ENCODE measurements at regions not wholly inside any gene's neighbourhood (a gene's known extent, or its start where the extent isn't known, plus 50 kb on each side); places are given as distances from the start of the nearest gene placed in this dataset.
"Not testable (repeated sequence)": the region's sequence is repeated elsewhere in the genome, so short reads cannot be mapped to it uniquely, and the experiment has no call there.

DNA sequence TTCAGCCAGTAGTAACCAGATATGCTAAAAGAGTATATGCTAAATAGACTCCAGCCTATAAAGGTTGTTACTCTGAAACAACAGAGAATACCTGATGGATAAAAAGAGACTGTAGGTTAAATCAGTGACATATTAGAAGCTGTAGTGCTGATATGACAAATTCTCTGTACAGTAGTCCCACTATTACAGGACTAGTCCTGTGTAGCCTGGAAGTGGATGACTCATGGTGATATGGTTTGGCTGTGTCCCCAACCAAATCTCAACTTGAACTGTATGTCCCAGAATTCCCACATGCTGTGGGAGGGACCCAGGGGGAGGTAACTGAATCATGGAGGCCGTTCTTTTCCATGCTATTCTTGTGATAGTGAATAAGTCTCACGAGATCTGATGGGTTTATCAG, 276.2 kb upstream of the POU5F2 start:
- intact Hi-C loops (cut with micrococcal nuclease) = no loop called here
- no peak overlapping the region for H3K27ac Mint-ChIP-seq
- peaks cover 44% of the 10 kb centered on the region for H3K9me3 Mint-ChIP-seq
- peaks cover 32% of the 10 kb centered on the region for H3K36me3 Mint-ChIP-seq (ENCODE audit: low read depth)
- H3K27me3 Mint-ChIP-seq (ENCODE audit: insufficient read depth) = no peaks in the 10 kb centered on the region
- no peaks in the 10 kb centered on the region for H3K4me1 Mint-ChIP-seq (ENCODE audit: low read depth)
- DNase-seq (ENCODE audit: low spot score) = no peak
- H3K4me3 Mint-ChIP-seq = no peak overlapping the region

DNA sequence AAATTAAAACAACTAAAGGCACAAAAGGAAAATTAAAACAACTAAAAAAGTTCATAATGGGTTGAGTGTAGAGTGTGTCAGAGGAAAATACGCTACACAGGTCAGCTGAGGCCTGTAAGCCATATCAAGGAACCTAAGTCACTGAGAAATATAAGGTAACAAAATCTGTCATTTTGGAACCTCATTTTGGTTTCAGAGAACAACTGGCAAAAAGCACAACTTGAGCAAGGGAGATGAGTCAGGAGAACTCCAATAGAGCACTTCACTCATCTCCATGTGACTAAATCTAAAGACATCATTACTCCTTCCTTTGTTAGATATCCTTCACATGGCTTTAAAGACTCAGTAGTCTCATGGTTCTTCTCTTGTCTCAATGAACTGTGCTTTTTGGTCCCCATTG, 269.4 kb upstream of the POU5F2 start:
- DNase-seq (ENCODE audit: low spot score) = no peak
- no peak overlapping the region for H3K27ac Mint-ChIP-seq
- intact Hi-C loops (cut with micrococcal nuclease) = no loop called here
- peaks cover 18% of the 10 kb centered on the region for H3K9me3 Mint-ChIP-seq
- no peak overlapping the region for H3K4me3 Mint-ChIP-seq
- H3K4me1 Mint-ChIP-seq (ENCODE audit: low read depth) = no peaks in the 10 kb centered on the region
- H3K27me3 Mint-ChIP-seq (ENCODE audit: insufficient read depth) = no peaks in the 10 kb centered on the region
- H3K36me3 Mint-ChIP-seq (ENCODE audit: low read depth) = peaks cover 19% of the 10 kb centered on the region

DNA sequence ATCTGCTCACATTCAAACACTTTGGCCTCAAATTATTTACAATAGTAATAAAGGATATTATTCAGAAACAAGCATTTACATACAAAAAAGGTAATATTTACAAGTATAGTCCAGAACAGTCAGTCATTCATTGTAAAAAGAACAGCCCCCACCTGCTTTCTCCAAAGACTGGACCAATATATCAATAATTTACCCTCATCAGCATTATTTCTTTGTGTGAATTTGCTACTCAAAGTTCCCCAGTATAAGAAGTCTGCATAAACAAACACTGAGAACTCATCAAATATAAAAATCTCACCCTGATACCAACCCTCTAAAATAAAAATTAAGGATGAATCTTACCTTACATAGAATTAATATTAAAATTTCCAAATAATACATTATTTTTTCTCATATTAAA, 267.8 kb upstream of the POU5F2 start:
- no peak overlapping the region for H3K4me3 Mint-ChIP-seq

DNA sequence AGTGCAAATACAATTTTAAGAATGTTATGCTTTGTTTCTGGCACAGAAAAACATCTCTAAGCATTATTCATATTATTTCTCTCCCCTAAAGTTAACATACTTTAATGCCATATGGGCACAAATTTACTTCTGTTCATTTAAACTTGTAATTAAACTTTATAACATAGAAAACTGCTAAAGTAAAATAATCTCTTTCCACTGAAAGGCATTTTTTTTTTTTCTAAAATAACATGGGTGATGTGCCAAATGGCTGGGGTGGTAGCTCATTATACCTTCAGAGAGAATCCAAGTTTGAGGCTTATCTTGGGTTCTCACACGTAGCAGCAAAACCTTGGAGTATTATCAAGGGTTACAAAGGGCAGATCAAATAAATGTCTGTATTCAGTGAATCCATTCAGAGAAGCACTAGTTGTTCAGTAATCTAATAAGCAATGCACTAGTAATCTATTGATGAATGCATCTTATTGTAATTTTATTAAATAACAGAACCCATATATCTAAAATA, 257.6 kb upstream of the POU5F2 start:
- no peak for DNase-seq (ENCODE audit: low spot score)
- peaks cover 12% of the 10 kb centered on the region for H3K9me3 Mint-ChIP-seq
- intact Hi-C loops (cut with micrococcal nuclease) = no loop called here
- no peaks in the 10 kb centered on the region for H3K27me3 Mint-ChIP-seq (ENCODE audit: insufficient read depth)
- peaks cover 9% of the 10 kb centered on the region for H3K36me3 Mint-ChIP-seq (ENCODE audit: low read depth)
- H3K27ac Mint-ChIP-seq = no peak overlapping the region
- H3K4me1 Mint-ChIP-seq (ENCODE audit: low read depth) = peaks cover 5% of the 10 kb centered on the region
- no peak overlapping the region for H3K4me3 Mint-ChIP-seq

More for the DNA sequence above, 267.8 kb upstream of the POU5F2 start:
- Mint-ChIP-seq H3K9me3 (peaks cover 1% of the 10 kb centered on the region), H3K4me1 (ENCODE audit: low read depth) (no peaks in the 10 kb centered on the region), H3K36me3 (ENCODE audit: low read depth) (peaks cover 11% of the 10 kb centered on the region), H3K27ac (no peak overlapping the region), H3K27me3 (ENCODE audit: insufficient read depth) (no peaks in the 10 kb centered on the region)
- intact Hi-C loops (cut with micrococcal nuclease) = no loop called here
- DNase-seq (ENCODE audit: low spot score) = no peak

DNA sequence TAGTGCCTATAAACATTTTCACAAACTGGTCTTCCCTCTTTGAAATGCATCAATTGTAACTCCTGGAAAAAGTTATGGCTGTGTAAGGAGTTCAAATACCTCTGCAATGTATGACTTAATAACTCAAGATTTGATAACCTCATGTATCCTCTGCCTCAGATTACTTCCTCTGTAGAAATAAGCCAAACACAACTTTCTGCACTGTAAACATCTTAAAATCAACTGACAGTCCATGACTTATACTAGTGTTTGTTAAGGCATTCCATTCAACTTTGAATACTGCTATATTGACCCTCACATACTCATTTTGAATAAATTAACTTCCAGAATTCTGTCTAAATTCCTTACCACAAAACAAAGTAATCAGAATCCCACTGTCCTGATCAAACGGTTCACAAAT, 256.2 kb upstream of the POU5F2 start:
- no peak overlapping the region for H3K27ac Mint-ChIP-seq
- intact Hi-C loops (cut with micrococcal nuclease) = no loop called here
- no peak overlapping the region for H3K4me3 Mint-ChIP-seq
- H3K4me1 Mint-ChIP-seq (ENCODE audit: low read depth) = peaks cover 5% of the 10 kb centered on the region
- peaks cover 12% of the 10 kb centered on the region for H3K9me3 Mint-ChIP-seq
- H3K36me3 Mint-ChIP-seq (ENCODE audit: low read depth) = peaks cover 9% of the 10 kb centered on the region
- H3K27me3 Mint-ChIP-seq (ENCODE audit: insufficient read depth) = no peaks in the 10 kb centered on the region
- DNase-seq (ENCODE audit: low spot score) = no peak

DNA sequence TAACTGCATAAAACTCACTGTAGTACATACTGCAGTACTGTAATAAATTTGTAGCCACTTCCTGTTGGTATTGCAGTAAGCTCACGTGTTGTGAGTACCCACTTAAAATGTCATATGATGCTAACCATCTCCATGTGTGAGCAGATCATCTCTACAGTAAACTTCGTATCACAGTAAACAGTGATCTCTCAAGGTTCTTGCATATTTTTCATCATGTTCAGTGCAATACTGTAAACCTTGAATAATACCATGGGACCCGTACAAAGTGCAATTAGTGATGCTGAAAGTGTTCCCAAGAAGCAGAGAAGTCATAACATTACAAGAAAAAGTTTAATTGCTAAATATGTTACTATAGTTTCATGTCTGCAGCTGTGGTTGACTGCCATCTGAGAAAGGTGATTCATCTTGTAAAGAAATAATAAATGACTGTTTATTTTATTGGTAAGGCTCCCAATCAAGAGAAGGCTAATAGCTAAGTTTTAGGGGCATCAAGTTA, 253.8 kb upstream of the POU5F2 start:
- no peak overlapping the region for H3K4me3 Mint-ChIP-seq
- peaks cover 5% of the 10 kb centered on the region for H3K4me1 Mint-ChIP-seq (ENCODE audit: low read depth)
- no peak overlapping the region for H3K27ac Mint-ChIP-seq
- H3K27me3 Mint-ChIP-seq (ENCODE audit: insufficient read depth) = no peaks in the 10 kb centered on the region
- no peaks in the 10 kb centered on the region for H3K9me3 Mint-ChIP-seq
- DNase-seq (ENCODE audit: low spot score) = no peak
- intact Hi-C loops (cut with micrococcal nuclease) = no loop called here
- no peaks in the 10 kb centered on the region for H3K36me3 Mint-ChIP-seq (ENCODE audit: low read depth)

DNA sequence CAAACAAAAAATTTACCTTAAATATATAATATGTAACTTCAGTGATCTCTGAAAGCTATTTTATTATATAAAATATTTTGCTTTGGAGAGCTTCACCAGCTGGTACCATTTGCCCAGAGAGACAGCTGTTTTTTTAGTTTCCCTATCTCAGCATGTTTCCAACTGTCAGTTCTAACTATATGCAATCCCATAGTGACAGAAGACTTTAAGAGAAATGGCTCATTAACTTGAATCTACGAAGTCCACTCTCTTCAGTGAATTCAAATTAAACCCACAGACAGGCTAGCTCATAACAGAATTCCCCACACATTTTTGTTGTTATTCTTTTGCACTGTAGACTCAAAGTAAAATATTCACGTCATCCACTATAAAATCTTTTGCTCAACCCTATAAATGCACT, 251.8 kb upstream of the POU5F2 start:
- Mint-ChIP-seq H3K4me1 (ENCODE audit: low read depth) (peaks cover 5% of the 10 kb centered on the region), H3K36me3 (ENCODE audit: low read depth) (no peaks in the 10 kb centered on the region), H3K27ac (no peak overlapping the region), H3K9me3 (no peaks in the 10 kb centered on the region), H3K27me3 (ENCODE audit: insufficient read depth) (no peaks in the 10 kb centered on the region), H3K4me3 (no peak overlapping the region)
- intact Hi-C loops (cut with micrococcal nuclease) = no loop called here
- DNase-seq (ENCODE audit: low spot score) = no peak

DNA sequence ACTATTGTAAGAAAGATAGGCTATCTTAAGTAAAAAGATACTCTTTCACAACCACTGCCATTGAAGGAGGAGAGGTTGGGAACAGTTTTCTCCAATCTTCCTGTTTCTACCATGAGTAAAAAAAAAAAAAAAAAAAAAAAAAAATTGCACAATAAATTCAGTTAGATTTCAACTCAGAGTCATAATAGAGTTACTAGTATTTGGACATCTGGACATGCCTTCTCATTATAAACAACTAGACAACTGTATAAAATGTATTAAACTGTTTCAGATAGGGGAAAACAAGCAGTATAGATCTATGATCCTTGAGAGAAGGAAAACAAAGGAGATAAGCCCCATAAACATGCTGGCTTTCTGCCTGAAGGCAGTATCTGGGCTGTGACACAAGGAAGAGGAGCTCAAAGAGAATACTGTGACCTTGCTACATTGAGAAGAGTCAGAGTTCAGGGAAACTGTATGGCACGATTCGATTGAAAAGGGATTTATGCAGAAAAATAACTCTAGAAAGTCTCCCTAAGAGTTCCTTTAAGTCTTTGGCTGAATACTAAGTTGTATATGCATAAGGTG, 249.2 kb upstream of the POU5F2 start:
- no peak for DNase-seq (ENCODE audit: low spot score)
- peaks cover 8% of the 10 kb centered on the region for H3K9me3 Mint-ChIP-seq
- no peak overlapping the region for H3K4me3 Mint-ChIP-seq
- intact Hi-C loops (cut with micrococcal nuclease) = no loop called here
- peaks cover 5% of the 10 kb centered on the region for H3K4me1 Mint-ChIP-seq (ENCODE audit: low read depth)
- H3K27ac Mint-ChIP-seq = no peak overlapping the region
- no peaks in the 10 kb centered on the region for H3K27me3 Mint-ChIP-seq (ENCODE audit: insufficient read depth)
- H3K36me3 Mint-ChIP-seq (ENCODE audit: low read depth) = no peaks in the 10 kb centered on the region

DNA sequence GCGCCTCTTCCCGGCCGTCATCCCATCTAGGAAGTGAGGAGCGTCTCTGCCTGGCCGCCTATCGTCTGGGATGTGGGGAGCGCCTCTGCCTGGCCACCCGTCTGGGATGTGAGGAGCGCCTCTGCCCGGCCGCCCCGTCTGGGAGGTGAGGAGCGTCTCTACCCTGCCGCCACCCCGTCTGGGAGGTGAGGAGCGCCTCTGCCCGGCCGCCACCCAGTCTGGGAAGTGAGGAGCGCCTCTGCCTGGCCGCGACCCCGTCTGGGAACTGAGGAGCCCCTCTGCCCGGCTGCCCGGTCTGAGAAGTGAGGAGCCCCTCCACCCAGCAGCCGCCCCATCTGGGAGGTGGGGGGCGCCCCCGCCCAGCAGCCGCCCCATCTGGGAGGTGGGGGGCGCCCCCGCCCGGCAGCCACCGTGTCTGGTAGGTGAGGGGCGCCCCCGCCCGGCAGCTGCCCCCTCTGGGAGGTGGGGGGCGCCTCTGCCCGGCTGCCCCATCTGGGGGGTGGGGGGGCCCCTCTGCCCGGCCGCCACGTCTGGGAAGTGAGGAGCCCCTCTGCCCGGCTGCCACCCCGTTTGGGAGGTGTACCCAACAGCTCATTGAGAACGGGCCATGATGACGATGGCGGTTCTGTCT, 244.7 kb upstream of the POU5F2 start:
- H3K27me3 Mint-ChIP-seq (ENCODE audit: insufficient read depth); H3K4me3 Mint-ChIP-seq; H3K9me3 Mint-ChIP-seq; H3K27ac Mint-ChIP-seq; H3K36me3 Mint-ChIP-seq (ENCODE audit: low read depth); intact Hi-C loops (cut with micrococcal nuclease); DNase-seq (ENCODE audit: low spot score); H3K4me1 Mint-ChIP-seq (ENCODE audit: low read depth): not testable (repeated sequence)

DNA sequence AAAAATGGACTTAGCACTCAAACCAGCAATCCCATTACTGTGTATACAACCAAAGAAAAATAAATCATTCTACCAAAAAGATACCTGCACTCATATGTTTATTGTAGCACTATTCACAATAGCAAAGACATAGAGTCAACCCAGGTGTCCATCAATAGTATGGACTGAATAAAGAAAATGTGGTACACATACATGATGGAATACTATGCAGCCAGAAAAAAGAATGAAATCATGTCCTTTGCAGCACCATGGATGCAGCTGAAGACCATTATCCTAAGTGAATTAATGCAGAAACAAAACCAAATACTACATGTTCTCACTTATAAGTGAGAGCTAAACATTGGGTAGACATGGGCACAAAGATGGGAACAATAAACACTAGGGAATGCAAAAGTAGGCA, 236.8 kb upstream of the POU5F2 start:
- H3K9me3 Mint-ChIP-seq = peaks cover 34% of the 10 kb centered on the region
- peaks cover 20% of the 10 kb centered on the region for H3K36me3 Mint-ChIP-seq (ENCODE audit: low read depth)
- intact Hi-C loops (cut with micrococcal nuclease) = no loop called here
- H3K27me3 Mint-ChIP-seq (ENCODE audit: insufficient read depth) = no peaks in the 10 kb centered on the region
- H3K4me1 Mint-ChIP-seq (ENCODE audit: low read depth) = no peaks in the 10 kb centered on the region
- no peak for DNase-seq (ENCODE audit: low spot score)
- H3K27ac Mint-ChIP-seq = no peak overlapping the region
- no peak overlapping the region for H3K4me3 Mint-ChIP-seq

DNA sequence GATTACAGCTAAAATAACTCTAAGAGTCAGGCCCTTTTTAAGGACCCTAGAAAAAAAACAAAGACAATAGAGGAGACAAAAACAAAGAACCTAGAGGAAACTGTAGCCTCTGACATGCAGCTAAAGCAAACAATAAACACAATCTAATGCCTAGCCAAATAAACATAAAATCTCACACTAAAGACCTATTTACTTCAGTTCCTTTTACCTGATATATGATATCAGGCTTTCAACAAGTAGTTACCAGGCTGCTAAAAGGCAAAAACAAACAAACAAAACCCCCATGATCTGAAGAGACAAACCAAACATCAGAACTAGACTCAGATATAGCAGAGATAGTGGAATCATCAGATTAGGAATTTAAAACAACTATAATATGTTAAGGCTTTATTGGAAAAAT, 226.5 kb upstream of the POU5F2 start:
- Mint-ChIP-seq H3K4me3 (no peak overlapping the region), H3K4me1 (ENCODE audit: low read depth) (no peaks in the 10 kb centered on the region), H3K27ac (no peak overlapping the region), H3K36me3 (ENCODE audit: low read depth) (no peaks in the 10 kb centered on the region), H3K9me3 (no peaks in the 10 kb centered on the region), H3K27me3 (ENCODE audit: insufficient read depth) (no peaks in the 10 kb centered on the region)
- intact Hi-C loops (cut with micrococcal nuclease) = no loop called here
- no peak for DNase-seq (ENCODE audit: low spot score)

DNA sequence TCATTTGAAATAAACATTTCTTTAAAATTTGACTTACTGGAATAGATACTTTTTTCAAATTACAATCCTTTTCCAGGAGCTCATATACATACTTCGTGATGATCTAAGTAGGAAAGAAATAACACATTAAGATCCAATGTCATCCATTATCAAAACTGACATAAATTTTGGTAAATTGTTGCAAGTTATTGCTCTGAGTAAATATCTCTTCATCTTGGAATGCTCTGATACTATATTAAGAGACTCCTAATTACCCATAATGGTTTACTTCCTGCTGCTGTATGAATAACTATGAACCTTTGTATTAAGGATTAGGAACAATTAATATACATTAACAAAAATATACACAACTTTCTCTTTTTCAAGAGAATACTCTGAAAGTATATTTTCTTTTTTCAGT, 223.0 kb upstream of the POU5F2 start:
- Mint-ChIP-seq H3K36me3 (ENCODE audit: low read depth) (no peaks in the 10 kb centered on the region), H3K27me3 (ENCODE audit: insufficient read depth) (no peaks in the 10 kb centered on the region), H3K27ac (no peak overlapping the region), H3K9me3 (no peaks in the 10 kb centered on the region), H3K4me1 (ENCODE audit: low read depth) (no peaks in the 10 kb centered on the region), H3K4me3 (no peak overlapping the region)
- DNase-seq (ENCODE audit: low spot score) = no peak
- intact Hi-C loops (cut with micrococcal nuclease) = no loop called here

DNA sequence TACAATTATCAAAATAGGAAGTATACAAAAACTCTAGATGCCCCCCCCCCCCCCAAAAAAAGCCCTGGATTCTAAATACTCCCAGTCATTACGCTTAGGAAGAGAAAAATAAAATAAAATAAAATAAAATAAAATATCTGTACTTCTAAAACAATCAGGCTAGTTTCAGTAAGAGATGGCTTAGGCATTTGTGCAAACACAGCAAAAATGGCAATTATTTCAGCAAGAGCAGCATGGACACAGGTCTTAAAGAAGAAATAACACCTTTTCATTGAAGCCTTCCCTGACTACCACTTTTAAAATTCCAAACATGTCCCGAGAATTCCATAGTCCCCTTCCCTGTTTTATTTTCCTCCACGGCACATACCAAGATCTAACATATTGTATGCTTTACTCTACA, 218.6 kb upstream of the POU5F2 start:
- Mint-ChIP-seq H3K36me3 (ENCODE audit: low read depth) (no peaks in the 10 kb centered on the region), H3K27me3 (ENCODE audit: insufficient read depth) (no peaks in the 10 kb centered on the region), H3K9me3 (no peaks in the 10 kb centered on the region), H3K4me1 (ENCODE audit: low read depth) (no peaks in the 10 kb centered on the region), H3K4me3 (no peak overlapping the region), H3K27ac (no peak overlapping the region)
- intact Hi-C loops (cut with micrococcal nuclease) = no loop called here
- DNase-seq (ENCODE audit: low spot score) = no peak

DNA sequence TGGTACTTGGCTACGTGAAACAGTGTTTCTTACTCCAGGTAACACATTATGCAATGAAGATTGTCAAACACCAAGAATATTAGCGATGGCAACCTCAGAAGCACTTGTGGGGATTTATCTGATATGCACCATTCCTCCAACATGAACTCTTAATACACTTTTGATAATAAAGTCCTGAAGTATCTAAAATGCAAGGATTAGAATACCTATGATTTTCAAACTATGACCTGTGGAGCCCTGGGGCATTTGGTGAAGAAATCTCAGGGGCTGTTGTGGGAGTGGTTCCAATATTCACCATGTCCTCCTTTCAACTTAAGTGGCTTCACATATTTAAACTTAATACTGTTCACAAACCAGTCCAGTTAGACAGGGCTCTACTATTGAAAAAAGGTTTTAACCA, 214.6 kb upstream of the POU5F2 start:
- H3K4me1 Mint-ChIP-seq (ENCODE audit: low read depth) = no peaks in the 10 kb centered on the region
- H3K4me3 Mint-ChIP-seq = no peak overlapping the region
- peaks cover 2% of the 10 kb centered on the region for H3K36me3 Mint-ChIP-seq (ENCODE audit: low read depth)
- H3K9me3 Mint-ChIP-seq = no peaks in the 10 kb centered on the region
- no peak overlapping the region for H3K27ac Mint-ChIP-seq
- no peaks in the 10 kb centered on the region for H3K27me3 Mint-ChIP-seq (ENCODE audit: insufficient read depth)
- no peak for DNase-seq (ENCODE audit: low spot score)
- intact Hi-C loops (cut with micrococcal nuclease) = no loop called here
